Smooth muscle cell (in vitro differentiated cells): ENCODE measurements at regions not wholly inside any gene's neighbourhood (a gene's known extent, or its start where the extent isn't known, plus 50 kb on each side); places are given as distances from the start of the nearest gene placed in this dataset.

Source experiments
- DNase-seq: peaks from one replicate; lab custom pipeline; 2025; ENCODE audit not compliant: unreplicated experiment; lab: John Stamatoyannopoulos, UW
- H2AFZ ChIP-seq: fragments of 200-600 bp; sonication (generic); 2 replicates; pipeline ENCODE4 v1.6.0; 2016; ENCODE audit warnings: antibody characterized with exemption, low read depth, mild to moderate bottlenecking
- H3F3A ChIP-seq: fragments of 200-600 bp; sonication (generic); 2 replicates; pipeline ENCODE4 v1.6.0; 2017; ENCODE audit warnings: antibody characterized with exemption, low read depth
- H3K27ac ChIP-seq: fragments of 200-600 bp; sonication (generic); 2 replicates; pipeline ENCODE4 v1.5.1; 2016; ENCODE audit warnings: low read depth, mild to moderate bottlenecking
- H3K27me3 ChIP-seq: fragments of 200-600 bp; sonication (generic); 2 replicates; pipeline ENCODE4 v1.6.1; 2016; ENCODE audit warnings: low read depth, mild to moderate bottlenecking
- H3K36me3 ChIP-seq: fragments of 200-600 bp; sonication (generic); 2 replicates; pipeline ENCODE4 v1.5.1; 2016; ENCODE audit warnings: low read depth
- H3K4me1 ChIP-seq: fragments of 200-600 bp; sonication (generic); 2 replicates; pipeline ENCODE4 v1.5.1; 2016; ENCODE audit warnings: low read depth
- H3K4me2 ChIP-seq: fragments of 200-600 bp; sonication (generic); 2 replicates; pipeline ENCODE4 v1.6.0; 2016; ENCODE audit warnings: mild to moderate bottlenecking
- H3K4me3 ChIP-seq: fragments of 200-600 bp; sonication (generic); 2 replicates; pipeline ENCODE4 v1.5.1; 2016; ENCODE audit warnings: mild to moderate bottlenecking
- H3K79me2 ChIP-seq: fragments of 200-600 bp; sonication (generic); 2 replicates; pipeline ENCODE4 v1.6.0; 2016; ENCODE audit warnings: low read depth, mild to moderate bottlenecking
- H3K9ac ChIP-seq: fragments of 200-600 bp; sonication (generic); 2 replicates; pipeline ENCODE4 v1.6.0; 2016; ENCODE audit warnings: low read depth
- H3K9me3 ChIP-seq: fragments of 200-600 bp; sonication (generic); replicated peaks from 2 replicates; pipeline ENCODE4 v1.5.1; 2016; ENCODE audit warnings: low read depth
- H4K20me1 ChIP-seq: fragments of 200-600 bp; sonication (generic); 2 replicates; pipeline ENCODE4 v1.6.0; 2016; ENCODE audit warnings: low read depth
- WGBS: methylation state at CpG from one replicate; pipeline ENCODE4 v1.1.7; 2016; ENCODE audit warnings: low lambda C conversion rate; 5-methylcytosine and 5-hydroxymethylcytosine counted together
- TF ChIP-seq, protein P1 (sequence below): fragments of 200-600 bp; sonication (generic); IDR thresholded peaks from 2 replicates; pipeline ENCODE4 v1.5.1; 2017; ENCODE audit warnings: borderline replicate concordance, mild to moderate bottlenecking, antibody characterized with exemption; ENCODE audit not compliant: insufficient read depth, poor library complexity, severe bottlenecking

GRCh38 chr5:163825661-163826060 is 320.2 kb downstream of the MAT2B start:
- no peaks in the 10 kb centered on the region for H3K4me1 ChIP-seq
- H3K27ac ChIP-seq, result no peak overlapping the region
- H4K20me1 ChIP-seq, result no peaks in the 10 kb centered on the region
- no peaks in the 10 kb centered on the region for H3F3A ChIP-seq
- no peaks in the 10 kb centered on the region for H3K27me3 ChIP-seq
- TF ChIP-seq, protein P1, sequence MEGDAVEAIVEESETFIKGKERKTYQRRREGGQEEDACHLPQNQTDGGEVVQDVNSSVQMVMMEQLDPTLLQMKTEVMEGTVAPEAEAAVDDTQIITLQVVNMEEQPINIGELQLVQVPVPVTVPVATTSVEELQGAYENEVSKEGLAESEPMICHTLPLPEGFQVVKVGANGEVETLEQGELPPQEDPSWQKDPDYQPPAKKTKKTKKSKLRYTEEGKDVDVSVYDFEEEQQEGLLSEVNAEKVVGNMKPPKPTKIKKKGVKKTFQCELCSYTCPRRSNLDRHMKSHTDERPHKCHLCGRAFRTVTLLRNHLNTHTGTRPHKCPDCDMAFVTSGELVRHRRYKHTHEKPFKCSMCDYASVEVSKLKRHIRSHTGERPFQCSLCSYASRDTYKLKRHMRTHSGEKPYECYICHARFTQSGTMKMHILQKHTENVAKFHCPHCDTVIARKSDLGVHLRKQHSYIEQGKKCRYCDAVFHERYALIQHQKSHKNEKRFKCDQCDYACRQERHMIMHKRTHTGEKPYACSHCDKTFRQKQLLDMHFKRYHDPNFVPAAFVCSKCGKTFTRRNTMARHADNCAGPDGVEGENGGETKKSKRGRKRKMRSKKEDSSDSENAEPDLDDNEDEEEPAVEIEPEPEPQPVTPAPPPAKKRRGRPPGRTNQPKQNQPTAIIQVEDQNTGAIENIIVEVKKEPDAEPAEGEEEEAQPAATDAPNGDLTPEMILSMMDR, result no peak
- H3K36me3 ChIP-seq, result no peaks in the 10 kb centered on the region
- H3K4me2 ChIP-seq, result no peak overlapping the region
- 86% methylated on average over 1 of the region's 1 CpG for WGBS
- no peak overlapping the region for H2AFZ ChIP-seq
- H3K79me2 ChIP-seq, result no peaks in the 10 kb centered on the region
- DNase-seq, result no peak
- H3K9me3 ChIP-seq, result no peaks in the 10 kb centered on the region
- H3K9ac ChIP-seq, result no peak overlapping the region
- no peak overlapping the region for H3K4me3 ChIP-seq

DNA sequence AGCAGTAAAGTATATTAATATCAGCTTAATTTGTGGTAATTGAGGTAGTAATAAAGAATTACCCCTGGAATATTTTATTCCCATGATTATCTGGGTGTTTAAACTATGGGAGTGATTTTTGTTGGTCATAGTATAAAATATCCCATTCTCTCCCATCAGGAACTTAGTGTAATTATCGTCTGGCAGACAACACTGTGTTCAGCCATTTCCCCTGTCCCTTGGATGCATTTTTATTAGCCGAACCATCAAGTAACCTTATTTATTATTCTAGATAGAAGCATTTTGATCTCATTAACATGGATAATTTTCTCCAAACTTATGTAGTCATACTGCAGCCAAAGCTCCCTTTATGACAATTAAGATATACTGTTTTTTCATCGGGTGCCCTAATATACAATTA is 320.8 kb downstream of the MAT2B start:
- 94% methylated on average over 3 of the region's 3 CpGs for WGBS

DNA sequence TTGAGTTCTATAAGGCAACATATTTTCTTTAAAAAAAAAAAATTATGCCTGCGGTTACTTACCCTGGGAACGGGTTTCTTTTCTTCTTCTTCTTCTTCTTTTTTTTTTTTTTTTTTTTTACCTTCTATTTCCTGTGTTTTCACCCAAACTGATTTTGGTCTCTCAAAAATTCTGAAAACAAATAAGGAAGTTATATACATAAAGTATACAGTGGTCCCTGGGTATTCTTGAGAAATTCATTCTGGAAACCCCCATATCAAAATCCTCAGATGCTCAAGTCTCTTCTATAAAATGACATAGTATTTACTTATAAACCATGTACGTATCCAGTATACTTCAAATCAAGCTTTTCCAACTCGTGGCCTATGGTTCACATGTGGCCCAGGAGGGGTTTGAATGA is 326.7 kb downstream of the MAT2B start:
- H4K20me1 ChIP-seq, result no peaks in the 10 kb centered on the region
- peaks cover 3% of the 10 kb centered on the region for H3K27me3 ChIP-seq
- H2AFZ ChIP-seq, result no peak overlapping the region
- no peak for DNase-seq
- no peak overlapping the region for H3K27ac ChIP-seq
- 87% methylated on average over 4 of the region's 4 CpGs for WGBS
- H3K79me2 ChIP-seq, result no peaks in the 10 kb centered on the region
- H3K4me3 ChIP-seq, result no peak overlapping the region
- no peak overlapping the region for H3K4me2 ChIP-seq
- no peaks in the 10 kb centered on the region for H3K4me1 ChIP-seq
- H3K9me3 ChIP-seq, result no peaks in the 10 kb centered on the region
- no peaks in the 10 kb centered on the region for H3K36me3 ChIP-seq
- no peak overlapping the region for H3K9ac ChIP-seq
- H3F3A ChIP-seq, result no peaks in the 10 kb centered on the region
- TF ChIP-seq, protein P1, result no peak

More for the DNA sequence above, 320.8 kb downstream of the MAT2B start:
- H3K9ac ChIP-seq, result no peak overlapping the region
- TF ChIP-seq, protein P1, result no peak
- no peak overlapping the region for H2AFZ ChIP-seq
- no peaks in the 10 kb centered on the region for H3F3A ChIP-seq
- no peaks in the 10 kb centered on the region for H3K4me1 ChIP-seq
- H3K36me3 ChIP-seq, result no peaks in the 10 kb centered on the region
- DNase-seq, result no peak
- H4K20me1 ChIP-seq, result no peaks in the 10 kb centered on the region
- H3K9me3 ChIP-seq, result no peaks in the 10 kb centered on the region
- no peak overlapping the region for H3K27ac ChIP-seq
- H3K4me3 ChIP-seq, result no peak overlapping the region
- H3K27me3 ChIP-seq, result no peaks in the 10 kb centered on the region
- H3K79me2 ChIP-seq, result no peaks in the 10 kb centered on the region
- H3K4me2 ChIP-seq, result no peak overlapping the region

DNA sequence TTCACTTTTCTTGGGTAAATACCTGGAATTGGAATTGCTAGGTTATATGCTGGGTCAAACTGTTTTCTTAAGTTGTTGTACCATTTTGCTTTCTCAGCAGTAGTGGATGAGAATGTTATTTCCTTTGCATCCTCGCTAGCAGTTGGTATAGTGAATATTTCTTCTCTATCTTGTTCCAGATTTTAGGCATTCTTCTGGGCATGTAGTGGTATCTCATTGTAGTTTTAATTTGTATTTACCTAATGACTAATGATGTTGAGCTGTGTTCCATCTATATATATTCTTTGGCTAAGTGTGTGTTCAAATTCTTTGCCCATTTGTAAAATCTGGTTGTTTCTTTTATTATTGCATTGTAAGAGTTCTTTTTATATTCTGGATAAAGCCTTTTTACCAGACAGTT is 333.3 kb downstream of the MAT2B start:
- Histone ChIP-seq H3F3A (no peaks in the 10 kb centered on the region), H3K4me3 (no peak overlapping the region), H3K9me3 (no peaks in the 10 kb centered on the region), H3K27ac (no peak overlapping the region), H3K4me2 (no peak overlapping the region), H2AFZ (no peak overlapping the region), H3K27me3 (peaks cover 3% of the 10 kb centered on the region), H4K20me1 (no peaks in the 10 kb centered on the region), H3K4me1 (no peaks in the 10 kb centered on the region), H3K79me2 (no peaks in the 10 kb centered on the region), H3K9ac (no peak overlapping the region), H3K36me3 (no peaks in the 10 kb centered on the region)
- WGBS, result 50% methylated on average over 1 of the region's 1 CpG
- DNase-seq, result no peak
- TF ChIP-seq, protein P1, result no peak
